Fibroblast of mammary gland (primary cell): ENCODE measurements at regions not wholly inside any gene's neighbourhood (a gene's known extent, or its start where the extent isn't known, plus 50 kb on each side); places are given as distances from the start of the nearest gene placed in this dataset.
"Not testable (repeated sequence)": the region's sequence is repeated elsewhere in the genome, so short reads cannot be mapped to it uniquely, and the experiment has no call there.

Experiments used
- DNase-seq: peaks from one replicate; pipeline ENCODE4 v3.0.0-alpha.2; 2010; ENCODE audit warnings: low read depth
- H3K4me3 ChIP-seq: 2 replicates; pipeline ENCODE4 v1.5.1; 2011; ENCODE audit warnings: low read depth, mild to moderate bottlenecking, low read length, moderate library complexity; ENCODE audit not compliant: control insufficient read depth
- CTCF ChIP-seq: conservative IDR thresholded peaks from 2 replicates; pipeline ENCODE4 v1.5.1; 2011; ENCODE audit warnings: low read depth, low read length, inconsistent platforms; ENCODE audit not compliant: control insufficient read depth, insufficient read depth

GRCh38 chr2:183898641-183899040 lies 699.7 kb upstream of the ZNF804A start:
- TF ChIP-seq CTCF, result no peak
- DNase-seq, result no peak

GRCh38 chr2:183901931-183902330 lies 696.4 kb upstream of the ZNF804A start:
- no peak for TF ChIP-seq CTCF
- H3K4me3 ChIP-seq, result no peak overlapping the region
- DNase-seq, result no peak

More at GRCh38 chr2:183898641-183899040, 699.7 kb upstream of the ZNF804A start:
- no peak overlapping the region for H3K4me3 ChIP-seq

GRCh38 chr2:183903026-183903425 lies 695.3 kb upstream of the ZNF804A start:
- TF ChIP-seq CTCF, result no peak
- H3K4me3 ChIP-seq, result no peak overlapping the region
- peak; percentile 20 for DNase-seq

GRCh38 chr2:183916041-183916440 lies 682.3 kb upstream of the ZNF804A start:
- H3K4me3 ChIP-seq, DNase-seq: not testable (repeated sequence)

- no peak for DNase-seq
- no peak for TF ChIP-seq CTCF
- no peak overlapping the region for H3K4me3 ChIP-seq
These were observed 679.2 kb upstream of the ZNF804A start for GRCh38 chr2:183919167-183919566.

GRCh38 chr2:183919926-183920325 lies 678.4 kb upstream of the ZNF804A start:
- DNase-seq, result peak; percentile 11
- TF ChIP-seq CTCF, result no peak
- no peak overlapping the region for H3K4me3 ChIP-seq

GRCh38 chr2:183925281-183925680 lies 673.0 kb upstream of the ZNF804A start:
- H3K4me3 ChIP-seq, result no peak overlapping the region
- DNase-seq, result no peak
- no peak for TF ChIP-seq CTCF
